ENCODE measurements at regions not wholly inside any gene's neighbourhood (a gene's known extent, or its start where the extent isn't known, plus 50 kb on each side); places are given as distances from the start of the nearest gene placed in this dataset.

GRCh38 chr9:135242406-135242805 lies 154.9 kb downstream of the OLFM1 start:
- no peak for TF ChIP-seq ZNF384 (IDR thresholded peaks at IDR 0.05)
- no peak for TF ChIP-seq SP1 (IDR thresholded peaks at IDR 0.05)
- TF ChIP-seq HDGF (IDR thresholded peaks at IDR 0.05; ENCODE audit: borderline replicate concordance), result no peak
- TF ChIP-seq FOXK2 (IDR thresholded peaks at IDR 0.05), result no peak
- no peak for TF ChIP-seq FOXA1 (IDR thresholded peaks at IDR 0.05)
- TF ChIP-seq CTBP1 (IDR thresholded peaks at IDR 0.05; ENCODE audit: borderline replicate concordance), result no peak
- no peak for TF ChIP-seq SUZ12 (IDR thresholded peaks at IDR 0.05)

Data from HEK293T (cell line).